ENCODE measurements at regions not wholly inside any gene's neighbourhood (a gene's known extent, or its start where the extent isn't known, plus 50 kb on each side); places are given as distances from the start of the nearest gene placed in this dataset.

- TF ChIP-seq POLR2A (IDR thresholded peaks at IDR 0.05): no peak
- no peak for TF ChIP-seq CTCF (IDR thresholded peaks at IDR 0.05 in 4 of 5, conservative IDR thresholded peaks at IDR 0.05 in 1 of 5)
Measured at GRCh38 chr3:29067007-29067406, 213.9 kb upstream of the RBMS3 start.

All from gastrocnemius medialis (tissue), 4 donors.